ENCODE measurements at regions not wholly inside any gene's neighbourhood (a gene's known extent, or its start where the extent isn't known, plus 50 kb on each side); places are given as distances from the start of the nearest gene placed in this dataset.

GRCh38 chr13:31409678-31410356 lies 210.0 kb downstream of the B3GLCT start:
- no peak for DNase-seq (ENCODE audit: low spot score in 2 of 2)
- H3K4me3 ChIP-seq: no peak overlapping the region
- no peaks in the 10 kb centered on the region for H3K27me3 ChIP-seq
- intact Hi-C loops (cut with DNase I; ENCODE audit: low total_unique reads): no loop called here
- H3K9me3 ChIP-seq: no peaks in the 10 kb centered on the region
- H3K4me1 ChIP-seq: no peaks in the 10 kb centered on the region
- H3K27ac ChIP-seq: no peak overlapping the region
- TF ChIP-seq POLR2AphosphoS5 (IDR thresholded peaks at IDR 0.05): no peak
- TF ChIP-seq CTCF (IDR thresholded peaks at IDR 0.05): no peak
- no peak for TF ChIP-seq POLR2A (IDR thresholded peaks at IDR 0.05)
- H3K36me3 ChIP-seq: no peaks in the 10 kb centered on the region

GRCh38 chr13:31413516-31413915 lies 213.7 kb downstream of the B3GLCT start:
- intact Hi-C loops (cut with DNase I; ENCODE audit: low total_unique reads): loop anchor here (2.0 kb wide), 1 partner anchor 65 kb away; no protein-coding TSS in a partner anchor
- no peaks in the 10 kb centered on the region for H3K9me3 ChIP-seq
- no peak overlapping the region for H3K4me3 ChIP-seq
- no peaks in the 10 kb centered on the region for H3K27me3 ChIP-seq
- TF ChIP-seq CTCF (IDR thresholded peaks at IDR 0.05): no peak
- no peak for TF ChIP-seq POLR2A (IDR thresholded peaks at IDR 0.05)
- no peak for TF ChIP-seq POLR2AphosphoS5 (IDR thresholded peaks at IDR 0.05)
- DNase-seq (ENCODE audit: low spot score in 2 of 2): no peak
- H3K27ac ChIP-seq: no peak overlapping the region
- no peaks in the 10 kb centered on the region for H3K4me1 ChIP-seq
- H3K36me3 ChIP-seq: no peaks in the 10 kb centered on the region

GRCh38 chr13:31416066-31416465 lies 216.3 kb downstream of the B3GLCT start:
- Histone ChIP-seq H3K27me3 (no peaks in the 10 kb centered on the region), H3K27ac (no peak overlapping the region), H3K4me3 (no peak overlapping the region), H3K9me3 (no peaks in the 10 kb centered on the region), H3K4me1 (no peaks in the 10 kb centered on the region), H3K36me3 (no peaks in the 10 kb centered on the region)
- TF ChIP-seq POLR2A (IDR thresholded peaks at IDR 0.05): no peak
- TF ChIP-seq POLR2AphosphoS5 (IDR thresholded peaks at IDR 0.05): no peak
- intact Hi-C loops (cut with DNase I; ENCODE audit: low total_unique reads): no loop called here
- DNase-seq (ENCODE audit: low spot score in 2 of 2): no peak

GRCh38 chr13:31418186-31418585 lies 218.4 kb downstream of the B3GLCT start:
- intact Hi-C loops (cut with DNase I; ENCODE audit: low total_unique reads): no loop called here
- H3K4me1 ChIP-seq: no peaks in the 10 kb centered on the region

GRCh38 chr13:31421756-31422155 lies 222.0 kb downstream of the B3GLCT start:
- no peak overlapping the region for H3K4me3 ChIP-seq
- H3K27ac ChIP-seq: no peak overlapping the region
- no peaks in the 10 kb centered on the region for H3K9me3 ChIP-seq
- H3K36me3 ChIP-seq: no peaks in the 10 kb centered on the region
- no peaks in the 10 kb centered on the region for H3K4me1 ChIP-seq
- DNase-seq (ENCODE audit: low spot score in 2 of 2): no peak
- intact Hi-C loops (cut with DNase I; ENCODE audit: low total_unique reads): loop anchor here (10.0 kb wide), 1 partner anchor 217 kb away; no protein-coding TSS in a partner anchor
- TF ChIP-seq POLR2AphosphoS5 (IDR thresholded peaks at IDR 0.05) (no peak), CTCF (IDR thresholded peaks at IDR 0.05) (no peak), POLR2A (IDR thresholded peaks at IDR 0.05) (no peak)
- no peaks in the 10 kb centered on the region for H3K27me3 ChIP-seq

More at GRCh38 chr13:31418186-31418585, 218.4 kb downstream of the B3GLCT start:
- no peak overlapping the region for H3K4me3 ChIP-seq
- DNase-seq (ENCODE audit: low spot score in 2 of 2): no peak
- H3K9me3 ChIP-seq: no peaks in the 10 kb centered on the region
- no peak overlapping the region for H3K27ac ChIP-seq
- H3K27me3 ChIP-seq: no peaks in the 10 kb centered on the region
- H3K36me3 ChIP-seq: no peaks in the 10 kb centered on the region
- TF ChIP-seq POLR2AphosphoS5 (IDR thresholded peaks at IDR 0.05) (no peak), POLR2A (IDR thresholded peaks at IDR 0.05) (no peak), CTCF (IDR thresholded peaks at IDR 0.05) (no peak)

Data from breast epithelium (tissue), 4 donors.